ENCODE measurements at regions not wholly inside any gene's neighbourhood (a gene's known extent, or its start where the extent isn't known, plus 50 kb on each side); places are given as distances from the start of the nearest gene placed in this dataset.

DNA sequence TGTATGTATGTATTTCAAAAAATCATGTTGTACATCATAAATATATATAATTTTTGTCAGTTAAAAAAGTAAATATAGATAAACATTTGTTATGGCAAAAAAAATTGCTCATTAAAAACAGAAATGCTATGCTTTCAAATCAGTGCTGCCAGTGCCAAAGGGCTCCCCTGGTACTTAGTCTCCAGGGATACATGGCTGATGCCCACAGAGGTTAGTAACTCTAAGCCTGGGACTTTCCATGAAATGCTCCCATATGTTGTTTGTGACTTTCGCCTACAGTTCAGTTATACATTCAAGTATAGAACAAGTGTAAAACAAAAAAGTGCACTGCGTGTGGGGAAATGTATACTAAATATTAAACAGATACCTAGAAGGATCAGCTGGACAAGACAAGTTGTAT is 104.0 kb downstream of the TENT5A start:
- H3K79me2 ChIP-seq (ENCODE audit: insufficient read depth, low read depth): no peaks in the 10 kb centered on the region
- H4K20me1 ChIP-seq (ENCODE audit: insufficient read depth): no peaks in the 10 kb centered on the region
- H3K27me3 ChIP-seq (ENCODE audit: insufficient read depth, low read depth): no peaks in the 10 kb centered on the region
- H3K27ac ChIP-seq: no peak overlapping the region
- no peaks in the 10 kb centered on the region for H3K36me3 ChIP-seq (ENCODE audit: insufficient read depth)
- H3K4me2 ChIP-seq: no peak overlapping the region
- H2AFZ ChIP-seq (ENCODE audit: low read depth): no peak overlapping the region
- H3K9ac ChIP-seq: no peak overlapping the region
- TF ChIP-seq, protein P1, sequence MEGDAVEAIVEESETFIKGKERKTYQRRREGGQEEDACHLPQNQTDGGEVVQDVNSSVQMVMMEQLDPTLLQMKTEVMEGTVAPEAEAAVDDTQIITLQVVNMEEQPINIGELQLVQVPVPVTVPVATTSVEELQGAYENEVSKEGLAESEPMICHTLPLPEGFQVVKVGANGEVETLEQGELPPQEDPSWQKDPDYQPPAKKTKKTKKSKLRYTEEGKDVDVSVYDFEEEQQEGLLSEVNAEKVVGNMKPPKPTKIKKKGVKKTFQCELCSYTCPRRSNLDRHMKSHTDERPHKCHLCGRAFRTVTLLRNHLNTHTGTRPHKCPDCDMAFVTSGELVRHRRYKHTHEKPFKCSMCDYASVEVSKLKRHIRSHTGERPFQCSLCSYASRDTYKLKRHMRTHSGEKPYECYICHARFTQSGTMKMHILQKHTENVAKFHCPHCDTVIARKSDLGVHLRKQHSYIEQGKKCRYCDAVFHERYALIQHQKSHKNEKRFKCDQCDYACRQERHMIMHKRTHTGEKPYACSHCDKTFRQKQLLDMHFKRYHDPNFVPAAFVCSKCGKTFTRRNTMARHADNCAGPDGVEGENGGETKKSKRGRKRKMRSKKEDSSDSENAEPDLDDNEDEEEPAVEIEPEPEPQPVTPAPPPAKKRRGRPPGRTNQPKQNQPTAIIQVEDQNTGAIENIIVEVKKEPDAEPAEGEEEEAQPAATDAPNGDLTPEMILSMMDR (conservative IDR thresholded peaks at IDR 0.05; ENCODE audit: low read depth, low read length): no peak
- H3K4me1 ChIP-seq (ENCODE audit: low read depth, poor library complexity, severe bottlenecking): no peaks in the 10 kb centered on the region
- no peak overlapping the region for H3K4me3 ChIP-seq (IDR thresholded peaks at IDR 0.05; ENCODE audit: insufficient read depth, low read depth, low read length)

DNA sequence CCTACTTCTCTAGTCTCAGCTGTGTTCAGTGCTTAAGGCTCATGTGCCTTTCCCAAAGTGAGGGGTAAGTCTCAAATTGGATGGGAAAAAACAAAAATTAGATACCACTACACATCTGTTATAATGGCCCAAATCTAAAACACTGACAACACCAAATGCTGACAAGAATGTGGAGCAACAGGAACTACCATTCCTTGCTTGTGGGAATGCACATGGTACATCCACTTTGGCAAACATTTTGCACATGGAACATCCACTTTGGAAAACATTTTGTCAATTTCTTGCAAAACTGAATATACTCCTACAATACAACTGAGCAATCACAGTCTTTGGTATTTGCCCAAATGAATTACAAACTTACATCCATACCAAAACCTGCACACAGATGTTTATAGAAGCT is 109.3 kb downstream of the TENT5A start:
- H3K4me1 ChIP-seq (ENCODE audit: low read depth, poor library complexity, severe bottlenecking): no peaks in the 10 kb centered on the region
- no peaks in the 10 kb centered on the region for H3K36me3 ChIP-seq (ENCODE audit: insufficient read depth)
- H4K20me1 ChIP-seq (ENCODE audit: insufficient read depth): no peaks in the 10 kb centered on the region
- no peaks in the 10 kb centered on the region for H3K27me3 ChIP-seq (ENCODE audit: insufficient read depth, low read depth)
- no peak overlapping the region for H3K9ac ChIP-seq
- H3K4me3 ChIP-seq (IDR thresholded peaks at IDR 0.05; ENCODE audit: insufficient read depth, low read depth, low read length): no peak overlapping the region
- H3K27ac ChIP-seq: no peak overlapping the region
- H2AFZ ChIP-seq (ENCODE audit: low read depth): no peak overlapping the region
- TF ChIP-seq, protein P1 (conservative IDR thresholded peaks at IDR 0.05; ENCODE audit: low read depth, low read length): no peak
- no peak overlapping the region for H3K4me2 ChIP-seq
- no peaks in the 10 kb centered on the region for H3K79me2 ChIP-seq (ENCODE audit: insufficient read depth, low read depth)

DNA sequence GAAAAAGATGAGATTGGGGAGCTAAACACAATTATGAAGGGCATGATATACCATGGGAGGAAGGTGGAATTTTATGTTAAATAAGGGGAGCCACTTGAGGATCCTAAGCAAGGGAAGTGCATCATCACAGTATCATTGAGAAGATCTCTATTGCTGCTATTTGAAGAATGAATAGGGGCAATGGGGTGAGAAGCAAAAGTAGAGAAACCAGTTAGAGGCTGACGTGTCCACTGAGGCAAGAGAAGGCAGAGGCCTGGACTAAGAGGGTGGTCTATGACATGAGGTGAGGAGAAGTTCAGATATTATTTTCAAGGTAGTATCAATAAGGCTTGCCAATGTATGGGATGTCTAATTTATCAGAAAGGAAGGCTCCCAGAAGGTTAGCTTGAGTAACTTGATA is 111.6 kb downstream of the TENT5A start:
- H3K9ac ChIP-seq: no peak overlapping the region
- TF ChIP-seq, protein P1 (conservative IDR thresholded peaks at IDR 0.05; ENCODE audit: low read depth, low read length): no peak

DNA sequence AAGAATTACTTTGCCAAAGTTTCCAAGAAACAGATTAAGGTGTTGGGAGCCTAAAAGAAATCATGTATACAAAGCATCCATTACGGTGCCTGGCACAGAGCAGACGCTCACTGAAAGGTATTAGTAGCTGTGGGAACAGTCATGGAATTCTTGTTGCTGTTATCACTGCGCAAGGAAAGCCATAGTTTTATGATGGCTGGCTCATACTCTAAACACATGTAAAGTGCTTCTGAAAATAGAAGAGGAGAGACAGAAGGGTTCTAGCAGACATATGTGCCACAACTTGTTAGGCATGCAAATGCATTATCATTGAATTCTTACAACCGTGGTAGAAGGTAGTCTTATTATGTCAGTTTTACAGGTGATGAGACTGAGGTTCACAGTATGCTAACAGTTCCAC is 112.4 kb downstream of the TENT5A start:
- H3K36me3 ChIP-seq (ENCODE audit: insufficient read depth): no peaks in the 10 kb centered on the region
- no peaks in the 10 kb centered on the region for H4K20me1 ChIP-seq (ENCODE audit: insufficient read depth)
- TF ChIP-seq, protein P1 (conservative IDR thresholded peaks at IDR 0.05; ENCODE audit: low read depth, low read length): no peak
- no peak overlapping the region for H2AFZ ChIP-seq (ENCODE audit: low read depth)
- no peaks in the 10 kb centered on the region for H3K27me3 ChIP-seq (ENCODE audit: insufficient read depth, low read depth)
- no peaks in the 10 kb centered on the region for H3K79me2 ChIP-seq (ENCODE audit: insufficient read depth, low read depth)
- H3K4me3 ChIP-seq (IDR thresholded peaks at IDR 0.05; ENCODE audit: insufficient read depth, low read depth, low read length): no peak overlapping the region
- H3K9ac ChIP-seq: no peak overlapping the region
- no peaks in the 10 kb centered on the region for H3K4me1 ChIP-seq (ENCODE audit: low read depth, poor library complexity, severe bottlenecking)
- no peak overlapping the region for H3K27ac ChIP-seq
- H3K4me2 ChIP-seq: no peak overlapping the region

More for the DNA sequence above, 111.6 kb downstream of the TENT5A start:
- Histone ChIP-seq H3K36me3 (ENCODE audit: insufficient read depth) (no peaks in the 10 kb centered on the region), H3K4me3 (IDR thresholded peaks at IDR 0.05; ENCODE audit: insufficient read depth, low read depth, low read length) (no peak overlapping the region), H3K4me2 (no peak overlapping the region), H3K27ac (no peak overlapping the region), H3K79me2 (ENCODE audit: insufficient read depth, low read depth) (no peaks in the 10 kb centered on the region), H3K27me3 (ENCODE audit: insufficient read depth, low read depth) (no peaks in the 10 kb centered on the region), H3K4me1 (ENCODE audit: low read depth, poor library complexity, severe bottlenecking) (no peaks in the 10 kb centered on the region), H2AFZ (ENCODE audit: low read depth) (no peak overlapping the region), H4K20me1 (ENCODE audit: insufficient read depth) (no peaks in the 10 kb centered on the region)
